DND-41 (cell line): ENCODE measurements at regions not wholly inside any gene's neighbourhood (a gene's known extent, or its start where the extent isn't known, plus 50 kb on each side); places are given as distances from the start of the nearest gene placed in this dataset.

Experiments used
- ATAC-seq: fragments of 200-7000 bp; cut with Tn5 transposase; 3 replicates; pipeline ENCODE4 v1.9.1; 2021; ENCODE audit warnings: low read depth; ENCODE audit not compliant: insufficient read depth
- DNase-seq: peaks from one replicate; pipeline ENCODE4 v3.0.0-alpha.2; 2020
- H2AFZ ChIP-seq: 2 replicates; pipeline ENCODE4 v1.6.0; 2012; ENCODE audit warnings: low read depth, low read length
- H3K27ac ChIP-seq: 2 replicates; pipeline ENCODE4 v1.5.1; 2012; ENCODE audit warnings: low read length, inconsistent platforms
- H3K27me3 ChIP-seq: fragments of 200-600 bp; sonication (generic); 2 replicates; pipeline ENCODE4 v1.6.0; 2012; ENCODE audit warnings: low read length, mild to moderate bottlenecking, inconsistent platforms; ENCODE audit not compliant: insufficient read depth, poor library complexity
- H3K36me3 ChIP-seq: 2 replicates; pipeline ENCODE4 v1.5.1; 2012; ENCODE audit warnings: low read length, inconsistent platforms; ENCODE audit not compliant: insufficient read depth
- H3K4me1 ChIP-seq: 2 replicates; pipeline ENCODE4 v1.5.1; 2012; ENCODE audit warnings: mild to moderate bottlenecking, low read length; ENCODE audit not compliant: insufficient read depth
- H3K4me2 ChIP-seq: 2 replicates; pipeline ENCODE4 v1.6.0; 2012; ENCODE audit warnings: mild to moderate bottlenecking, moderate library complexity, low read length, inconsistent platforms; ENCODE audit not compliant: insufficient read depth
- H3K4me3 ChIP-seq, 2 experiments: fragments of 200-600 bp in 1 of 2; shearing (Covaris generic) in 1 of 2; 2 replicates each; pipeline ENCODE4 v1.5.1; 2012 to 2016; ENCODE audit warnings: inconsistent platforms in 2 of 2, low read length in 2 of 2, mild to moderate bottlenecking in 2 of 2, low read depth in 1 of 2, moderate library complexity in 1 of 2
- H3K79me2 ChIP-seq: 2 replicates; pipeline ENCODE4 v1.6.0; 2012; ENCODE audit warnings: low read length, inconsistent platforms; ENCODE audit not compliant: insufficient read depth
- H3K9ac ChIP-seq: 2 replicates; pipeline ENCODE4 v1.6.0; 2012; ENCODE audit warnings: low read depth, mild to moderate bottlenecking, inconsistent platforms, low read length, moderate library complexity
- H3K9me3 ChIP-seq: 2 replicates; pipeline ENCODE4 v1.5.1; 2012; ENCODE audit warnings: low read length, moderate library complexity, mild to moderate bottlenecking, inconsistent platforms; ENCODE audit not compliant: insufficient read depth, severe bottlenecking
- H4K20me1 ChIP-seq: 2 replicates; pipeline ENCODE4 v1.6.0; 2012; ENCODE audit warnings: low read length; ENCODE audit not compliant: insufficient read depth
- CTCF ChIP-seq: IDR thresholded peaks from 2 replicates; pipeline ENCODE4 v1.5.1; 2012; ENCODE audit warnings: borderline replicate concordance, low read length, moderate library complexity, mild to moderate bottlenecking; ENCODE audit not compliant: poor library complexity, severe bottlenecking; ENCODE audit errors: extremely low read depth
- EZH2 ChIP-seq: IDR thresholded peaks from 3 replicates; pipeline ENCODE4 v1.6.1; 2012; ENCODE audit warnings: borderline replicate concordance, low read depth, mild to moderate bottlenecking, moderate library complexity, low read length, inconsistent platforms; ENCODE audit not compliant: severe bottlenecking

- Histone ChIP-seq H3K79me2 (no peaks in the 10 kb centered on the region), H3K27ac (peak overlapping the region; percentile 31), H3K4me2 (no peak overlapping the region), H3K9ac (no peak overlapping the region), H3K36me3 (no peaks in the 10 kb centered on the region), H3K9me3 (no peaks in the 10 kb centered on the region), H2AFZ (no peak overlapping the region), H3K4me3 (no peak overlapping the region), H4K20me1 (no peaks in the 10 kb centered on the region), H3K4me1 (peaks cover 60% of the 10 kb centered on the region), H3K27me3 (no peaks in the 10 kb centered on the region)
- TF ChIP-seq CTCF (peak; percentile 69), EZH2 (no peak)
- DNase-seq, result peak; percentile 54
- no peak for ATAC-seq
Measured at GRCh38 chr6:137661601-137662000, 167.4 kb upstream of the OLIG3 start.

- Histone ChIP-seq H3K9me3 (no peaks in the 10 kb centered on the region), H3K9ac (no peak overlapping the region), H3K4me1 (peaks cover 38% of the 10 kb centered on the region), H3K27ac (peak overlapping the region; percentile 38; the same call in 1 of the 2 replicates), H3K79me2 (no peaks in the 10 kb centered on the region), H3K36me3 (no peaks in the 10 kb centered on the region), H3K27me3 (no peaks in the 10 kb centered on the region), H2AFZ (no peak overlapping the region), H3K4me2 (no peak overlapping the region), H4K20me1 (no peaks in the 10 kb centered on the region), H3K4me3 (no peak overlapping the region)
- TF ChIP-seq EZH2, result no peak
- TF ChIP-seq CTCF, result no peak
- no peak for DNase-seq
- ATAC-seq, result no peak
Measured at GRCh38 chr6:137664183-137664582, 170.0 kb upstream of the OLIG3 start.

GRCh38 chr6:137665342-137665934, 171.2 kb upstream of the OLIG3 start:
- no peak overlapping the region for H3K4me2 ChIP-seq
- no peaks in the 10 kb centered on the region for H3K27me3 ChIP-seq
- no peak overlapping the region for H3K4me3 ChIP-seq
- DNase-seq (no peak), ATAC-seq (no peak)
- H3K36me3 ChIP-seq, result no peaks in the 10 kb centered on the region
- H4K20me1 ChIP-seq, result no peaks in the 10 kb centered on the region
- H2AFZ ChIP-seq, result no peak overlapping the region
- no peaks in the 10 kb centered on the region for H3K79me2 ChIP-seq
- H3K9me3 ChIP-seq, result peaks cover 1% of the 10 kb centered on the region
- TF ChIP-seq EZH2, result no peak
- TF ChIP-seq CTCF, result no peak
- H3K4me1 ChIP-seq, result peaks cover 25% of the 10 kb centered on the region
- H3K9ac ChIP-seq, result no peak overlapping the region
- H3K27ac ChIP-seq, result peak overlapping the region; percentile 6; the same call in 1 of the 2 replicates
